GM03348 (cell line): ENCODE measurements at regions not wholly inside any gene's neighbourhood (a gene's known extent, or its start where the extent isn't known, plus 50 kb on each side); places are given as distances from the start of the nearest gene placed in this dataset.

Source experiments
- DNase-seq: peaks from one replicate; pipeline ENCODE4 v3.0.0; 2012; ENCODE audit warnings: low spot score

- no peak for DNase-seq
Observed at GRCh38 chr4:108331905-108332632, 163.3 kb upstream of the LEF1 start.

GRCh38 chr4:108328383-108328732 is 159.6 kb upstream of the LEF1 start:
- DNase-seq, result no peak

- no peak for DNase-seq
Observed at GRCh38 chr4:108327642-108328382, 159.1 kb upstream of the LEF1 start.

GRCh38 chr4:108325561-108325960 is 156.8 kb upstream of the LEF1 start:
- no peak for DNase-seq

- no peak for DNase-seq
Observed at GRCh38 chr4:108324450-108324849, 155.7 kb upstream of the LEF1 start.

- no peak for DNase-seq
Observed at GRCh38 chr4:108322497-108322896, 153.8 kb upstream of the LEF1 start.

GRCh38 chr4:108320061-108320460 is 151.3 kb upstream of the LEF1 start:
- DNase-seq, result no peak

GRCh38 chr4:108317377-108317776 is 148.6 kb upstream of the LEF1 start:
- no peak for DNase-seq

GRCh38 chr4:108315694-108316093 is 147.0 kb upstream of the LEF1 start:
- DNase-seq, result no peak

- no peak for DNase-seq
Observed at GRCh38 chr4:108314900-108315589, 146.3 kb upstream of the LEF1 start.

- DNase-seq, result no peak
Observed at GRCh38 chr4:108313546-108314339, 145.0 kb upstream of the LEF1 start.

GRCh38 chr4:108311313-108311712 is 142.6 kb upstream of the LEF1 start:
- DNase-seq, result no peak

GRCh38 chr4:108303488-108304177 is 134.9 kb upstream of the LEF1 start:
- no peak for DNase-seq

GRCh38 chr4:108301545-108302251 is 133.0 kb upstream of the LEF1 start:
- DNase-seq, result no peak

GRCh38 chr4:108297605-108298004 is 128.9 kb upstream of the LEF1 start:
- DNase-seq, result no peak

- DNase-seq, result no peak
Observed at GRCh38 chr4:108292229-108292628, 123.5 kb upstream of the LEF1 start.

GRCh38 chr4:108291137-108291536 is 122.4 kb upstream of the LEF1 start:
- no peak for DNase-seq

- DNase-seq, result no peak
Observed at GRCh38 chr4:108287834-108288413, 119.2 kb upstream of the LEF1 start.

GRCh38 chr4:108280072-108280471 is 111.3 kb upstream of the LEF1 start:
- no peak for DNase-seq

GRCh38 chr4:108276690-108277089 is 108.0 kb upstream of the LEF1 start:
- no peak for DNase-seq

GRCh38 chr4:108272986-108273385 is 104.3 kb upstream of the LEF1 start:
- DNase-seq, result no peak
